CD14-positive monocyte (primary cell): ENCODE measurements at regions not wholly inside any gene's neighbourhood (a gene's known extent, or its start where the extent isn't known, plus 50 kb on each side); places are given as distances from the start of the nearest gene placed in this dataset.

Experiments
- DNase-seq, 3 donors: peaks; one replicate each; pipeline ENCODE4 v3.0.0-alpha.2; 2011 to 2022
- H2AFZ ChIP-seq: 2 replicates; pipeline ENCODE4 v1.6.0; 2012; ENCODE audit warnings: mild to moderate bottlenecking, low read depth, low read length, inconsistent platforms; ENCODE audit not compliant: insufficient read depth, poor library complexity, severe bottlenecking
- H3K27ac ChIP-seq, 2 donors: 1 replicate in 1 of 2; 2 replicates in 1 of 2; pipeline ENCODE4 v1.5.1; 2012 to 2013; ENCODE audit warnings: low read length in 2 of 2, control low read depth in 1 of 2, inconsistent platforms in 1 of 2, low read depth in 1 of 2, mild to moderate bottlenecking in 1 of 2
- H3K27me3 ChIP-seq, 2 donors: one replicate each; pipeline versions ENCODE4 v1.6.0 to v1.6.1; 2011 to 2013; ENCODE audit warnings: low read length in 2 of 2; ENCODE audit not compliant: control insufficient read depth in 2 of 2, insufficient read depth in 2 of 2
- H3K36me3 ChIP-seq, 2 donors: replicated peaks in 1 of 2; 1 replicate in 1 of 2; 2 replicates in 1 of 2; pipeline versions ENCODE4 v1.5.1 to v1.6.1; 2012 to 2013; ENCODE audit warnings: low read length in 2 of 2, control low read depth in 1 of 2, inconsistent platforms in 1 of 2, mild to moderate bottlenecking in 1 of 2; ENCODE audit not compliant: insufficient read depth in 2 of 2, control insufficient read depth in 1 of 2
- H3K4me1 ChIP-seq, 2 donors: 1 replicate in 1 of 2; 2 replicates in 1 of 2; pipeline versions ENCODE4 v1.5.1 to v1.6.1; 2012 to 2013; ENCODE audit warnings: low read length in 2 of 2, control low read depth in 1 of 2, inconsistent platforms in 1 of 2, mild to moderate bottlenecking in 1 of 2, moderate library complexity in 1 of 2; ENCODE audit not compliant: insufficient read depth in 2 of 2, control insufficient read depth in 1 of 2
- H3K4me2 ChIP-seq: replicated peaks from 2 replicates; pipeline ENCODE3; 2012; ENCODE audit warnings: low read length, moderate library complexity, mild to moderate bottlenecking; ENCODE audit not compliant: poor library complexity, severe bottlenecking; ENCODE audit errors: extremely low read depth
- H3K4me3 ChIP-seq, 3 experiments: fragments of 200-600 bp in 1 of 3; sonication (generic) in 1 of 3; replicated peaks in 1 of 3; 1 replicate in 2 of 3; 2 replicates in 1 of 3; pipeline ENCODE4 v1.5.1; 2011 to 2013; ENCODE audit warnings: low read length in 3 of 3, mild to moderate bottlenecking in 3 of 3, control low read depth in 2 of 3, low read depth in 2 of 3, inconsistent platforms in 1 of 3, moderate library complexity in 1 of 3
- H3K79me2 ChIP-seq: 2 replicates; pipeline ENCODE4 v1.6.0; 2012; ENCODE audit warnings: mild to moderate bottlenecking, control low read depth, inconsistent platforms, low read length, moderate library complexity; ENCODE audit not compliant: insufficient read depth
- H3K9ac ChIP-seq: 2 replicates; pipeline ENCODE4 v1.6.0; 2017; ENCODE audit warnings: low read length, mild to moderate bottlenecking; ENCODE audit not compliant: insufficient read depth, poor library complexity, severe bottlenecking
- H3K9me3 ChIP-seq, 2 donors: replicated peaks in 1 of 2; 1 replicate in 1 of 2; 2 replicates in 1 of 2; pipeline versions ENCODE4 v1.5.1 to v1.6.1; 2012 to 2013; ENCODE audit warnings: low read length in 2 of 2, control low read depth in 1 of 2; ENCODE audit not compliant: control insufficient read depth in 1 of 2, insufficient read depth in 1 of 2
- H4K20me1 ChIP-seq: 2 replicates; pipeline ENCODE4 v1.6.0; 2012; ENCODE audit warnings: mild to moderate bottlenecking, low read length, control low read depth, moderate library complexity; ENCODE audit not compliant: insufficient read depth
- H3K27ac Mint-ChIP-seq, 7 donors: one replicate each; pipeline ENCODE4 v1.8.0; 2020; ENCODE audit warnings: mild to moderate bottlenecking in 7 of 7, mixed read lengths in 7 of 7, moderate library complexity in 6 of 7, inconsistent platforms in 2 of 7
- H3K27me3 Mint-ChIP-seq, 3 donors: one replicate each; pipeline ENCODE4 v1.8.0; 2021 to 2022; ENCODE audit warnings: low read depth in 3 of 3, mild to moderate bottlenecking in 3 of 3, mixed read lengths in 3 of 3, moderate library complexity in 3 of 3, inconsistent platforms in 1 of 3
- H3K36me3 Mint-ChIP-seq, 2 donors: one replicate each; pipeline ENCODE4 v1.8.0; 2020; ENCODE audit warnings: mixed read lengths in 2 of 2, inconsistent platforms in 1 of 2, mild to moderate bottlenecking in 1 of 2
- H3K4me1 Mint-ChIP-seq: one replicate; pipeline ENCODE4 v1.8.0; 2020; ENCODE audit warnings: mild to moderate bottlenecking, mixed read lengths
- H3K4me3 Mint-ChIP-seq, 2 donors: one replicate each; pipeline ENCODE4 v1.8.0; 2020; ENCODE audit warnings: mild to moderate bottlenecking in 2 of 2, mixed read lengths in 2 of 2, moderate library complexity in 1 of 2
- H3K9me3 Mint-ChIP-seq, 7 donors: one replicate each; pipeline ENCODE4 v1.8.0; 2020 to 2022; ENCODE audit warnings: mixed read lengths in 7 of 7, mild to moderate bottlenecking in 6 of 7, moderate library complexity in 6 of 7, inconsistent platforms in 2 of 7
- WGBS: methylation state at CpG from one replicate; pipeline ENCODE4 v1.1.5; 2013; ENCODE audit warnings: missing lambda C conversion rate; ENCODE audit not compliant: insufficient coverage; 5-methylcytosine and 5-hydroxymethylcytosine counted together
- intact Hi-C, 2 donors: fragments of 100-400 bp; cut with micrococcal nuclease; formaldehyde crosslinking; loops; one replicate each; pipeline versions ENCODE4 v1.15.0 to v1.15.1; 2023
- TF ChIP-seq, protein P1 (sequence below): fragments of 200-600 bp; IDR thresholded peaks from one replicate; pipeline ENCODE4 v1.8.0; 2022; ENCODE audit warnings: antibody characterized with exemption, mild to moderate bottlenecking

DNA sequence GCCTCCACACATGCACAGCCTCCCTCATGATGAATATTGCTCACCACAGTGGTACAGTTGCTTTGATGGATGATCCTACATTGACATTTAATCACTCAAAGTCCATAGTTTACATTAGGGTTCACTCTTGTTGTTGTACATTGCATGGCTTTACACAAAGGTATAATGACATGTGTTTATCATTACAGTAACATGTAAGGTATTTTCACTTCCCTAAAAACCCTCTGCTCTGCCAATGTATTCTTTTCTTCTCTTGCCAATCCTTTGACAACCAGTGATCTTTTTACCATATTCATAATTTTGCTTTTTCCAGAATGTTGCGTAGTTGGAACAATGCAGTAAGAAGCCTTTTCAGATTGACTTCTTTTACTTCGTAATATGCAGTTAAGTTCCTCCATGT lies 166.6 kb upstream of the KHDRBS2 start:
- intact Hi-C loops, result no loop called here
- H3K27me3 ChIP-seq, result no peaks in the 10 kb centered on the region
- no peak for DNase-seq
- no peak overlapping the region for H3K4me3 ChIP-seq
- H3K27ac ChIP-seq, result no peak overlapping the region
- no peaks in the 10 kb centered on the region for H3K4me1 ChIP-seq
- H3K36me3 ChIP-seq, result no peaks in the 10 kb centered on the region
- Mint-ChIP-seq H3K27ac (no peak overlapping the region), H3K4me3 (no peak overlapping the region), H3K36me3 (no peaks in the 10 kb centered on the region), H3K9me3 (peaks cover 0 to 7% (median 2%) of the 10 kb centered on the region in 7 donors), H3K4me1 (no peaks in the 10 kb centered on the region), H3K27me3 (no peaks in the 10 kb centered on the region)
- H3K4me2 ChIP-seq, result no peak overlapping the region
- WGBS, result no CpG with 5 or more reads among the region's 2 CpGs
- H3K79me2 ChIP-seq, result no peaks in the 10 kb centered on the region
- no peaks in the 10 kb centered on the region for H3K9me3 ChIP-seq
- H2AFZ ChIP-seq, result no peak overlapping the region
- H3K9ac ChIP-seq, result no peak overlapping the region
- no peaks in the 10 kb centered on the region for H4K20me1 ChIP-seq
- TF ChIP-seq, protein P1, sequence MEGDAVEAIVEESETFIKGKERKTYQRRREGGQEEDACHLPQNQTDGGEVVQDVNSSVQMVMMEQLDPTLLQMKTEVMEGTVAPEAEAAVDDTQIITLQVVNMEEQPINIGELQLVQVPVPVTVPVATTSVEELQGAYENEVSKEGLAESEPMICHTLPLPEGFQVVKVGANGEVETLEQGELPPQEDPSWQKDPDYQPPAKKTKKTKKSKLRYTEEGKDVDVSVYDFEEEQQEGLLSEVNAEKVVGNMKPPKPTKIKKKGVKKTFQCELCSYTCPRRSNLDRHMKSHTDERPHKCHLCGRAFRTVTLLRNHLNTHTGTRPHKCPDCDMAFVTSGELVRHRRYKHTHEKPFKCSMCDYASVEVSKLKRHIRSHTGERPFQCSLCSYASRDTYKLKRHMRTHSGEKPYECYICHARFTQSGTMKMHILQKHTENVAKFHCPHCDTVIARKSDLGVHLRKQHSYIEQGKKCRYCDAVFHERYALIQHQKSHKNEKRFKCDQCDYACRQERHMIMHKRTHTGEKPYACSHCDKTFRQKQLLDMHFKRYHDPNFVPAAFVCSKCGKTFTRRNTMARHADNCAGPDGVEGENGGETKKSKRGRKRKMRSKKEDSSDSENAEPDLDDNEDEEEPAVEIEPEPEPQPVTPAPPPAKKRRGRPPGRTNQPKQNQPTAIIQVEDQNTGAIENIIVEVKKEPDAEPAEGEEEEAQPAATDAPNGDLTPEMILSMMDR, result no peak

DNA sequence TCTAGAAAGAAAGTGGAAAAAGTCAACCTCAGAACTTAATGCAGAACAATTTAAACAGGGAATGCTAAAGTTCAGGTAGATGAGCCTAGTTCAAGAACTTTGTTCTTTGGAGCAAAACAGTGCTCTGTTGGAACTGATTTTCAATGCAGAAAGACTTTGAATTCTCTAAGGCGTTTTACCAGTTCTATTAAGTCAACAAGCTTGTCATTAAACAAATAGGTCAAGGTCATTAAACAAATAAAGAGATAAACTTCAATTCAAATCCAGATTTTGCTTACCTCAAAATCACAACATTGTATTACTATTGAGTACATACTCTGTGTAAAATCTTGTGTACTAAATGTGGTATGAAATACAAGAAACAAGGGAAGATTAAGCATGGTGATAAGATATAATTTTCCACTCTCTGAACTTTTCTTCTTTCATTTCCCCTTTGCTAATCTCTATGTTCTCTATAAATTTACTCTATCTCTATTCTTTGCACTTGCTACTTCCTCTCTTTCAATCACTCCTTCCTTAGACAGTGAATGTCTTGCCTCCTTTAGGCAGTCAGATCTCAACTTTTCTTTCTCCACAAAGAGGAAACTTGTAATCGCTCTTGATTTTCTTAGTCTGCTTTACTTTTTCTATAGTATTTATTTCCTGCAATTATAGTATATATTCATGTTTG lies 160.8 kb upstream of the KHDRBS2 start:
- Mint-ChIP-seq H3K27me3 (no peaks in the 10 kb centered on the region), H3K27ac (no peak overlapping the region), H3K4me3 (no peak overlapping the region), H3K9me3 (peaks cover 0 to 8% (median 2%) of the 10 kb centered on the region in 7 donors), H3K4me1 (no peaks in the 10 kb centered on the region), H3K36me3 (no peaks in the 10 kb centered on the region)
- intact Hi-C loops, result no loop called here
- no CpG with 5 or more reads among the region's 2 CpGs for WGBS
- no peak overlapping the region for H3K4me3 ChIP-seq
- no peaks in the 10 kb centered on the region for H3K4me1 ChIP-seq
- no peak overlapping the region for H3K27ac ChIP-seq
- H3K36me3 ChIP-seq, result no peaks in the 10 kb centered on the region
- no peaks in the 10 kb centered on the region for H3K27me3 ChIP-seq
- no peak for DNase-seq
- H3K9me3 ChIP-seq, result peaks cover 0 to 5% of the 10 kb centered on the region in 2 donors
- no peak overlapping the region for H3K4me2 ChIP-seq
- TF ChIP-seq, protein P1, result no peak
- no peak overlapping the region for H3K9ac ChIP-seq
- no peak overlapping the region for H2AFZ ChIP-seq
- H4K20me1 ChIP-seq, result no peaks in the 10 kb centered on the region
- H3K79me2 ChIP-seq, result no peaks in the 10 kb centered on the region
